Hepatocyte (in vitro differentiated cells): ENCODE measurements at regions not wholly inside any gene's neighbourhood (a gene's known extent, or its start where the extent isn't known, plus 50 kb on each side); places are given as distances from the start of the nearest gene placed in this dataset.
A peak's percentile ranks its signal among the peaks of the same experiment; 100 is the strongest.

ENCODE experiments used
- DNase-seq: peaks from one replicate; pipeline ENCODE4 v3.0.0-alpha.2; 2016; ENCODE audit warnings: low spot score
- H2AFZ ChIP-seq: fragments of 200-600 bp; sonication (generic); 2 replicates; pipeline ENCODE4 v1.6.0; 2016; ENCODE audit warnings: antibody characterized with exemption, mild to moderate bottlenecking
- H3K27ac ChIP-seq: fragments of 200-600 bp; sonication (generic); 2 replicates; pipeline ENCODE4 v1.5.1; 2016; ENCODE audit warnings: mild to moderate bottlenecking
- H3K27me3 ChIP-seq: fragments of 200-600 bp; sonication (generic); 2 replicates; pipeline ENCODE4 v1.6.1; 2016
- H3K36me3 ChIP-seq: fragments of 200-600 bp; sonication (generic); replicated peaks from 2 replicates; pipeline ENCODE4 v1.5.1; 2016; ENCODE audit warnings: low read depth; ENCODE audit not compliant: insufficient read depth
- H3K4me1 ChIP-seq: fragments of 200-600 bp; sonication (generic); 2 replicates; pipeline ENCODE4 v1.5.1; 2016; ENCODE audit warnings: mild to moderate bottlenecking, moderate library complexity; ENCODE audit not compliant: insufficient read depth
- H3K4me2 ChIP-seq: fragments of 200-600 bp; sonication (generic); 2 replicates; pipeline ENCODE4 v1.6.0; 2016
- H3K4me3 ChIP-seq: fragments of 200-600 bp; sonication (generic); 2 replicates; pipeline ENCODE4 v1.5.1; 2016; ENCODE audit warnings: mild to moderate bottlenecking
- H3K79me2 ChIP-seq: fragments of 200-600 bp; sonication (generic); 2 replicates; pipeline ENCODE4 v1.6.0; 2017; ENCODE audit warnings: mild to moderate bottlenecking
- H3K9me2 ChIP-seq: fragments of 200-600 bp; sonication (generic); replicated peaks from 2 replicates; pipeline ENCODE4 v1.6.0; 2017; ENCODE audit warnings: mild to moderate bottlenecking; ENCODE audit not compliant: insufficient read depth
- H3K9me3 ChIP-seq: fragments of 200-600 bp; sonication (generic); 2 replicates; pipeline ENCODE4 v1.5.1; 2016; ENCODE audit warnings: low read depth, mild to moderate bottlenecking
- H4K20me1 ChIP-seq: fragments of 200-600 bp; sonication (generic); 2 replicates; pipeline ENCODE4 v1.6.0; 2016; ENCODE audit warnings: mild to moderate bottlenecking; ENCODE audit not compliant: insufficient read depth, poor library complexity, severe bottlenecking
- CTCF ChIP-seq: fragments of 200-600 bp; sonication (generic); IDR thresholded peaks from 2 replicates; pipeline ENCODE4 v1.5.1; 2016; ENCODE audit warnings: antibody characterized with exemption, mild to moderate bottlenecking; ENCODE audit not compliant: poor library complexity
- EZH2 ChIP-seq: fragments of 200-600 bp; sonication (generic); IDR thresholded peaks from 2 replicates; pipeline ENCODE4 v1.6.1; 2016; ENCODE audit warnings: antibody characterized with exemption, mild to moderate bottlenecking, borderline replicate concordance
- EZH2phosphoT487 ChIP-seq: fragments of 200-600 bp; sonication (generic); IDR thresholded peaks from one replicate; pipeline ENCODE4 v1.6.1; 2018; ENCODE audit warnings: antibody characterized with exemption, mild to moderate bottlenecking, low read depth, moderate library complexity; ENCODE audit not compliant: unreplicated experiment, severe bottlenecking
- WGBS: methylation state at CpG from one replicate; pipeline ENCODE4 v1.1.6; 2016; ENCODE audit warnings: low lambda C conversion rate; ENCODE audit errors: missing lambda C conversion rate; 5-methylcytosine and 5-hydroxymethylcytosine counted together

GRCh38 chr13:44181931-44182330 is 191.7 kb upstream of the SERP2 start:
- Histone ChIP-seq H3K9me2 (no peaks in the 10 kb centered on the region), H3K9me3 (no peaks in the 10 kb centered on the region), H3K27me3 (no peaks in the 10 kb centered on the region), H4K20me1 (no peaks in the 10 kb centered on the region), H3K36me3 (no peaks in the 10 kb centered on the region), H2AFZ (no peak overlapping the region), H3K27ac (no peak overlapping the region), H3K79me2 (no peaks in the 10 kb centered on the region), H3K4me2 (no peak overlapping the region), H3K4me3 (no peak overlapping the region), H3K4me1 (no peaks in the 10 kb centered on the region)
- 96% methylated on average over 2 of the region's 2 CpGs for WGBS
- no peak for TF ChIP-seq EZH2
- no peak for DNase-seq

- Histone ChIP-seq H3K9me3 (no peaks in the 10 kb centered on the region), H3K4me2 (no peak overlapping the region), H3K79me2 (no peaks in the 10 kb centered on the region), H3K9me2 (no peaks in the 10 kb centered on the region), H4K20me1 (no peaks in the 10 kb centered on the region), H2AFZ (no peak overlapping the region), H3K27ac (no peak overlapping the region), H3K4me3 (no peak overlapping the region), H3K36me3 (no peaks in the 10 kb centered on the region), H3K4me1 (no peaks in the 10 kb centered on the region), H3K27me3 (no peaks in the 10 kb centered on the region)
- no peak for TF ChIP-seq CTCF
- TF ChIP-seq EZH2phosphoT487: no peak
- TF ChIP-seq EZH2: no peak
- 67% methylated on average over 1 of the region's 1 CpG for WGBS
- DNase-seq: no peak
Measured at GRCh38 chr13:44184740-44185139, 188.9 kb upstream of the SERP2 start.

GRCh38 chr13:44188257-44188656 is 185.4 kb upstream of the SERP2 start:
- Histone ChIP-seq H3K4me2 (no peak overlapping the region), H3K27me3 (no peaks in the 10 kb centered on the region)

GRCh38 chr13:44189085-44189484 is 184.5 kb upstream of the SERP2 start:
- whole genome bisulfite sequencing: 100% methylated on average over 1 of the region's 1 CpG
- peaks cover 3% of the 10 kb centered on the region for H3K4me1 ChIP-seq
- H3K27me3 ChIP-seq: no peaks in the 10 kb centered on the region
- no peaks in the 10 kb centered on the region for H3K36me3 ChIP-seq
- DNase-seq: no peak
- no peaks in the 10 kb centered on the region for H3K9me3 ChIP-seq
- H3K9me2 ChIP-seq: no peaks in the 10 kb centered on the region
- no peaks in the 10 kb centered on the region for H4K20me1 ChIP-seq
- no peak for TF ChIP-seq EZH2phosphoT487
- H3K4me3 ChIP-seq: no peak overlapping the region
- H3K27ac ChIP-seq: no peak overlapping the region
- H3K79me2 ChIP-seq: no peaks in the 10 kb centered on the region
- H3K4me2 ChIP-seq: no peak overlapping the region
- H2AFZ ChIP-seq: no peak overlapping the region

More at GRCh38 chr13:44188257-44188656, 185.4 kb upstream of the SERP2 start:
- Histone ChIP-seq H3K9me2 (no peaks in the 10 kb centered on the region), H3K4me3 (no peak overlapping the region), H3K9me3 (no peaks in the 10 kb centered on the region), H4K20me1 (no peaks in the 10 kb centered on the region), H2AFZ (no peak overlapping the region), H3K79me2 (no peaks in the 10 kb centered on the region), H3K36me3 (no peaks in the 10 kb centered on the region), H3K27ac (no peak overlapping the region), H3K4me1 (peaks cover 3% of the 10 kb centered on the region)
- TF ChIP-seq EZH2phosphoT487 (no peak), EZH2 (no peak), CTCF (no peak)
- 67% methylated on average over 2 of the region's 2 CpGs for WGBS
- no peak for DNase-seq

GRCh38 chr13:44191103-44191502 is 182.5 kb upstream of the SERP2 start:
- TF ChIP-seq EZH2phosphoT487 (no peak), EZH2 (no peak), CTCF (no peak)
- DNase-seq: no peak
- Histone ChIP-seq H3K4me1 (peaks cover 3% of the 10 kb centered on the region), H3K79me2 (no peaks in the 10 kb centered on the region), H3K4me2 (no peak overlapping the region), H2AFZ (no peak overlapping the region), H3K9me2 (no peaks in the 10 kb centered on the region), H4K20me1 (no peaks in the 10 kb centered on the region), H3K4me3 (no peak overlapping the region), H3K27ac (peak overlapping the region; percentile 18), H3K9me3 (no peaks in the 10 kb centered on the region), H3K36me3 (no peaks in the 10 kb centered on the region), H3K27me3 (no peaks in the 10 kb centered on the region)
